Coronary artery (tissue), 2 donors: ENCODE measurements at regions not wholly inside any gene's neighbourhood (a gene's known extent, or its start where the extent isn't known, plus 50 kb on each side); places are given as distances from the start of the nearest gene placed in this dataset.

Source experiments
- DNase-seq: peaks from one replicate; pipeline ENCODE4 v3.0.0-alpha.2; 2017; ENCODE audit warnings: low spot score
- H3K27ac ChIP-seq, 2 donors: fragments of 200-600 bp; sonication (generic); one replicate each; pipeline ENCODE4 v1.5.1; 2016 to 2019
- H3K4me3 ChIP-seq: fragments of 200-600 bp; sonication (generic); 2 replicates; pipeline ENCODE4 v1.5.1; 2016; ENCODE audit warnings: mild to moderate bottlenecking, moderate library complexity
- CTCF ChIP-seq: fragments of 200-600 bp; sonication (generic); IDR thresholded peaks from one replicate; pipeline ENCODE4 v1.5.1; 2019; ENCODE audit warnings: antibody characterized with exemption

DNA sequence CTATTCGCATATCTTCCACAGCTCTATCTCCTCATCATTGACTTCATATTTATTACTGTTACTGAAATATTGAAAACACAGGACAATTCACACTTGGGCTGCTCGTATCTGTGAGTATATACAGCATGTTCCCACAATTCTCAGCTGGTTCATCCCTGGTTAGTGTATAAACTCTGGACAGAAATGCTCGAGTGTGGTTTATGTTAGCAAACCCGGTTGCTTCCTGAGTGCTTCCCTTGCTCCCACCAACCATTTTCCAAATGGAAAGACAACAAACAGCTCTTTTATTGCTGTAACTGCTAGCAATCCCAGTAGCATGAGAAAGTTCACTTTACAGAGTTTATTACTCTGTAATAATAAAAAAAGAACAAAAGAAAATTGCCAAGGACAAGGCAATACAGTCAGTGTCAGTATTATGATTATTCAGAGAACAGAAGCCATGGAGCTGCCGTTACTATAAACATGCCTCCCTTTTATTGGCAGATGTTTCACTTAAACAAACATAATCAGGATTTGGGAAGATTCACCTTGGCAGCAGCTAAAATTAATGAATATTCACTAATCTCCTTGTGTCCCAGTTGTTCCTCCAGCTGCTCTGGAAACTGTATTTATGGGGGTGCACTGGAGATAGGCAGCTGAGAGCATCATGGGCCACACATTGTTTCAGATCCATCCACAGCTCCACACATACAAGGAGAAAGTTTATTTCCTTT, 134.1 kb upstream of the GUCY1A1 start:
- Histone ChIP-seq H3K27ac (no peak overlapping the region), H3K4me3 (no peak overlapping the region)
- TF ChIP-seq CTCF = no peak
- no peak for DNase-seq

- DNase-seq = no peak
- no peak overlapping the region for H3K27ac ChIP-seq
- H3K4me3 ChIP-seq = no peak overlapping the region
- no peak for TF ChIP-seq CTCF
Observed at GRCh38 chr4:155530857-155531256, 135.8 kb upstream of the GUCY1A1 start.

- no peak overlapping the region for H3K4me3 ChIP-seq
- no peak for TF ChIP-seq CTCF
- no peak for DNase-seq
- H3K27ac ChIP-seq = no peak overlapping the region
Observed at GRCh38 chr4:155530290-155530689, 136.4 kb upstream of the GUCY1A1 start.

DNA sequence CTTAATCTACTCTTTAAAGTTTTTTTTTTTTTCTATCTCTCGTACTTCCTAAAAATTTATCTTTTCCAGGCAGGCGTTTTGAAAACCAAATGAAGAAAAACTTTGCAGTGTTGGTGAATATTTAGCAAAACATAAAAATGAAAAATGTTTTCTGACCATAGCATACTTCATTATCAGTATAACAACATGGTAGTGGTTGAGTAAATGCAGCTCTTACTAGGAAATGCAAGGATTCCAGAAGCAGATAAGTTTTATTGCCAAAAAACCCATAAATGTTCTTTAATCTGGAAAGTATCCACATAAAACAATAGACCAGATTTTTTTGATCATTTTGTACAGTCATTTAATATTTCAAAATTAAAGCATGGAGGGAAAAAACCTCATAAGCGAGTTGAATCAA, 136.9 kb upstream of the GUCY1A1 start:
- no peak for TF ChIP-seq CTCF
- no peak overlapping the region for H3K4me3 ChIP-seq
- DNase-seq = no peak
- H3K27ac ChIP-seq = no peak overlapping the region

DNA sequence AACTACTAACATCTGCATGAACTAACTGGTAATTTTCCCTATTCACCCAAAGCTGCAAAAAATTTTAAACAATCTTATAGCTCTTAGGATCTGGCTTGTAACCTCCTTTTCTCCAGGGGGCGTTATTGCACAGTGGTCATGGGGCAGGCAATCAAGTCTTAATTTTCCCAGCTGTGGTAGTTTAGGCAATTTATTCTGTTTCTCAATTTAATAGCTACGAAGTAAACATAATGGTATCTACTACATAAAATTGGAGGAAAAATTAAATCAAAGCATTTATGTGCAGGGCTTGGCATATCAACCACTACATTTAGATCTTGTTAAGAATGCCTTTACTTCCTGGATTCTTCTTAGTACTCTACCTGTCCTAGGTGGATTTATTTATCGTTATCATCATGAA, 137.4 kb upstream of the GUCY1A1 start:
- no peak for DNase-seq
- Histone ChIP-seq H3K4me3 (no peak overlapping the region), H3K27ac (no peak overlapping the region)
- no peak for TF ChIP-seq CTCF

DNA sequence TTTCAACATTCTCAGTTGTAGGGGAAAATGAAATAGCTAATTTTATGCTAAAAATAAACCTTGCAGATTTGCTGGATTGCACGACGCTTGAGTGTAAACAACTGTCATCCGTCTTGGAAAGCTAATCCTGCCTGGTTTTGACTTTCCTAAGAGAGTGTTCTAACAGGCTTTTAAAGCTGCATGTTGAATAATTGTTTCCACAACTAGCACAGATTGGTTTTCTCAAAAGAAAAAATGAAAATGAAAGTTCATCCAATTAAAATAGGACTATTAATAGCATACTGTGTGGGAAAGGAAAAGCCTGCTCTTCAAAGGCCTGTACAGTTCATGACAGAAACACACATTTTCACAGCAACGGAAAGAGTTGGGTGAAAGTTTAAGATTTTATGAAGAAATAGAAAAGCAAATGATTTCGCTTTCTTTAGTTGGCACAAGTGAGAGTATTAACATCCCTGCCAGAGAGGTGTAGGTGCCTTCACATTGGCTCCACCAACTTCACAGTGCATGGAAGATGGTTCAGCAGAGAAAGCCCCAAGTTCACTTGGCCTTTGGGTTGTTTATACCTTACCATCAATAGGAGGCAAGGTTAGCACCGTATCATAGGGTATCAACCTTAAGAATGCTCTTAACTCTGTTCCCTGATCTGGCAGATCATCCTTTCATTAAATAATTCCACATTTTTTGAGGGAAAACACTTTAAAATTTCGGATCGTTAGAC, 140.0 kb upstream of the GUCY1A1 start:
- peak overlapping the region; percentile 43 for H3K4me3 ChIP-seq
- peak overlapping the region; percentile 74 to 77 for H3K27ac ChIP-seq
- DNase-seq = no peak
- TF ChIP-seq CTCF = no peak
